ENCODE measurements at regions not wholly inside any gene's neighbourhood (a gene's known extent, or its start where the extent isn't known, plus 50 kb on each side); places are given as distances from the start of the nearest gene placed in this dataset.

- WGBS, 2 donors: 95 to 96% methylated on average over 4 of the region's 4 CpGs
- Histone ChIP-seq H3K4me3 (no peak overlapping the region), H3K9me3 (no peaks in the 10 kb centered on the region), H3K27me3 (no peaks in the 10 kb centered on the region), H3K36me3 (no peaks in the 10 kb centered on the region), H3K4me1 (peaks cover 0 to 12% (median 0%) of the 10 kb centered on the region in 4 donors), H3K27ac (no peak overlapping the region)
- no peak for DNase-seq (ENCODE audit: low spot score in 2 of 2)
- TF ChIP-seq, protein P1, sequence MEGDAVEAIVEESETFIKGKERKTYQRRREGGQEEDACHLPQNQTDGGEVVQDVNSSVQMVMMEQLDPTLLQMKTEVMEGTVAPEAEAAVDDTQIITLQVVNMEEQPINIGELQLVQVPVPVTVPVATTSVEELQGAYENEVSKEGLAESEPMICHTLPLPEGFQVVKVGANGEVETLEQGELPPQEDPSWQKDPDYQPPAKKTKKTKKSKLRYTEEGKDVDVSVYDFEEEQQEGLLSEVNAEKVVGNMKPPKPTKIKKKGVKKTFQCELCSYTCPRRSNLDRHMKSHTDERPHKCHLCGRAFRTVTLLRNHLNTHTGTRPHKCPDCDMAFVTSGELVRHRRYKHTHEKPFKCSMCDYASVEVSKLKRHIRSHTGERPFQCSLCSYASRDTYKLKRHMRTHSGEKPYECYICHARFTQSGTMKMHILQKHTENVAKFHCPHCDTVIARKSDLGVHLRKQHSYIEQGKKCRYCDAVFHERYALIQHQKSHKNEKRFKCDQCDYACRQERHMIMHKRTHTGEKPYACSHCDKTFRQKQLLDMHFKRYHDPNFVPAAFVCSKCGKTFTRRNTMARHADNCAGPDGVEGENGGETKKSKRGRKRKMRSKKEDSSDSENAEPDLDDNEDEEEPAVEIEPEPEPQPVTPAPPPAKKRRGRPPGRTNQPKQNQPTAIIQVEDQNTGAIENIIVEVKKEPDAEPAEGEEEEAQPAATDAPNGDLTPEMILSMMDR (IDR thresholded peaks at IDR 0.05): no peak
- no peak for TF ChIP-seq EP300 (IDR thresholded peaks at IDR 0.05)
- no peak for TF ChIP-seq POLR2A (IDR thresholded peaks at IDR 0.05)
Observed at GRCh38 chr13:85527316-85527715, 271.9 kb downstream of the SLITRK6 start.

- Histone ChIP-seq H3K27me3 (no peaks in the 10 kb centered on the region), H3K4me3 (no peak overlapping the region), H3K4me1 (peaks cover 0 to 17% (median 0%) of the 10 kb centered on the region in 4 donors), H3K27ac (no peak overlapping the region), H3K36me3 (no peaks in the 10 kb centered on the region), H3K9me3 (no peaks in the 10 kb centered on the region)
- WGBS, 2 donors: 68 to 69% methylated on average over 2 of the region's 2 CpGs
- TF ChIP-seq, protein P1 (IDR thresholded peaks at IDR 0.05): no peak
- no peak for TF ChIP-seq POLR2A (IDR thresholded peaks at IDR 0.05)
- no peak for TF ChIP-seq EP300 (IDR thresholded peaks at IDR 0.05)
- DNase-seq (ENCODE audit: low spot score in 2 of 2): no peak
Observed at GRCh38 chr13:85525411-85525810, 273.8 kb downstream of the SLITRK6 start.

DNA sequence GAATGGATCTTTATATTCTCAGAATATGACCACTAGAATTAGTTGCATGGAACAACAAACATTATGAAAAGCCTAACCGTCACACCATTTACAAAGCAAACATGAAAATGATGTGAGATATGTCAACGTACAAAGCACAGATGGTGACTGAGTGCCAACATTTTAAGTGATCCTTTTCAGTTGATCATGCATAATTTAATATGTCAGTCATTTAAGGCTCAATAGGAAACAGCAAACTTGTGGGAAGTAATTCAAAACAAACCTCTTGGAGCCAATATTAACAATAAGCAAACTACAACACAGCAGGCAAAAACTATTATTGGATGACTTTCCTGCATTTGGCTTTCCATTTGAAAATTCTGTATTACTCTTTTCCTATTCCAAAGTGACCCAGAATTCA lies 277.6 kb downstream of the SLITRK6 start:
- Histone ChIP-seq H3K27me3 (no peaks in the 10 kb centered on the region), H3K4me3 (no peak overlapping the region), H3K4me1 (peaks cover 0 to 5% (median 0%) of the 10 kb centered on the region in 4 donors), H3K36me3 (no peaks in the 10 kb centered on the region), H3K9me3 (no peaks in the 10 kb centered on the region), H3K27ac (no peak overlapping the region)
- TF ChIP-seq EP300 (IDR thresholded peaks at IDR 0.05) (no peak), POLR2A (IDR thresholded peaks at IDR 0.05) (no peak)
- TF ChIP-seq, protein P1 (IDR thresholded peaks at IDR 0.05): no peak
- DNase-seq (ENCODE audit: low spot score in 2 of 2): no peak
- WGBS, 2 donors: 17 to 19% methylated on average over 2 of the region's 2 CpGs

GRCh38 chr13:85520445-85520844 lies 278.8 kb downstream of the SLITRK6 start:
- TF ChIP-seq, protein P1 (IDR thresholded peaks at IDR 0.05): no peak
- TF ChIP-seq EP300 (IDR thresholded peaks at IDR 0.05) (no peak), POLR2A (IDR thresholded peaks at IDR 0.05) (no peak)
- Histone ChIP-seq H3K4me3 (no peak overlapping the region), H3K36me3 (no peaks in the 10 kb centered on the region), H3K27ac (no peak overlapping the region), H3K9me3 (no peaks in the 10 kb centered on the region), H3K4me1 (peaks cover 0 to 5% (median 0%) of the 10 kb centered on the region in 4 donors), H3K27me3 (no peaks in the 10 kb centered on the region)
- DNase-seq (ENCODE audit: low spot score in 2 of 2): no peak

DNA sequence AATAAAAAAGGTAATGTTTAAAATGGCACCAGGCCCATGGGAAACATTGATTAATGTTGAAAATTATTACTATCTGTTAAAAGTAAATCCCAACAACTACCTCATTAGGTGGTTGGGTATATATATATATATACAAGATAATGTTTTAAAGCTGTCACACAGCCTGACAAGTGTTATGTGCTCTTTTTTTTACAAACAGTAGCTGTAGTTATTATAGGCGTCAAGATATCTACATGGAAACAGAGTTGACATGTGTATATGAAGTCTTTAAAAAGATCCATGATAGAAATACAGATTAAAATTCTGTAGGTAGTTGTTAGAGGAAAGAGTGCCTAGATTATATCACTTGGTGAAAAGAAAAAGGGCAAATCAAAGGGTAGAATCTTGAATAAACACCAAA lies 279.9 kb downstream of the SLITRK6 start:
- DNase-seq (ENCODE audit: low spot score in 2 of 2): no peak
- no peaks in the 10 kb centered on the region for H3K27me3 ChIP-seq
- WGBS, 2 donors: 44% methylated on average over 1 of the region's 1 CpG
- peaks cover 0 to 5% (median 0%) of the 10 kb centered on the region in 4 donors for H3K4me1 ChIP-seq
- TF ChIP-seq POLR2A (IDR thresholded peaks at IDR 0.05): no peak
- no peak for TF ChIP-seq EP300 (IDR thresholded peaks at IDR 0.05)
- TF ChIP-seq, protein P1 (IDR thresholded peaks at IDR 0.05): no peak
- no peaks in the 10 kb centered on the region for H3K36me3 ChIP-seq
- no peak overlapping the region for H3K27ac ChIP-seq
- H3K4me3 ChIP-seq: no peak overlapping the region
- H3K9me3 ChIP-seq: no peaks in the 10 kb centered on the region

All from tibial nerve (tissue), 4 donors.